Uterus (tissue), 2 donors: ENCODE measurements at regions not wholly inside any gene's neighbourhood (a gene's known extent, or its start where the extent isn't known, plus 50 kb on each side); places are given as distances from the start of the nearest gene placed in this dataset.

Experiments used
- POLR2A ChIP-seq, 2 donors: fragments of 450-650 bp; IDR thresholded peaks; one replicate each; pipeline ENCODE4 v1.6.1; 2016; ENCODE audit warnings: antibody characterized with exemption in 2 of 2, mild to moderate bottlenecking in 1 of 2, moderate library complexity in 1 of 2
- TF ChIP-seq, protein P1 (sequence below), 4 experiments: fragments of 200-600 bp in 2 of 4; fragments of 450-650 bp in 2 of 4; sonication (generic) in 2 of 4; IDR thresholded peaks; one replicate each; pipeline ENCODE4 v1.5.1; 2016 to 2019; ENCODE audit warnings: antibody characterized with exemption in 4 of 4, mild to moderate bottlenecking in 2 of 4, moderate library complexity in 1 of 4

DNA sequence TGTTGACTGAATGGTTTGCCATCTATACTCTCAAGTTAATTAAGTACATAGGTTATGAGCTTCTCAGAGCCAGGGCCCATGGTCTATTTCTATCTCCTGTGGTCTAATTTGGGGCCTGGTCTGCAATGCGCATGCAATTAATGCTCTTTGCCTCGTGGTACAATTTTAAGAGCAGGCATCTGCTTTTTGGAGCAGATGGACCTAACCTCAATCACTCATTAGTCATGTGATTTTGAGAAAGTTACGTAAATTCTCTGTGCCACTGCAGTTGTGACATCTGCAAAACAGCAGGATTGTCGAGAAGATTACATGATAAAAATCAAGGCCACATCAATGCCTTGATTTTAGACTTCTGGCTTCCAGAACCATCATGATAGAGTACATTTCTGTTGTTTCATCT, 543.7 kb upstream of the ADAMTS9 start:
- TF ChIP-seq, protein P1, sequence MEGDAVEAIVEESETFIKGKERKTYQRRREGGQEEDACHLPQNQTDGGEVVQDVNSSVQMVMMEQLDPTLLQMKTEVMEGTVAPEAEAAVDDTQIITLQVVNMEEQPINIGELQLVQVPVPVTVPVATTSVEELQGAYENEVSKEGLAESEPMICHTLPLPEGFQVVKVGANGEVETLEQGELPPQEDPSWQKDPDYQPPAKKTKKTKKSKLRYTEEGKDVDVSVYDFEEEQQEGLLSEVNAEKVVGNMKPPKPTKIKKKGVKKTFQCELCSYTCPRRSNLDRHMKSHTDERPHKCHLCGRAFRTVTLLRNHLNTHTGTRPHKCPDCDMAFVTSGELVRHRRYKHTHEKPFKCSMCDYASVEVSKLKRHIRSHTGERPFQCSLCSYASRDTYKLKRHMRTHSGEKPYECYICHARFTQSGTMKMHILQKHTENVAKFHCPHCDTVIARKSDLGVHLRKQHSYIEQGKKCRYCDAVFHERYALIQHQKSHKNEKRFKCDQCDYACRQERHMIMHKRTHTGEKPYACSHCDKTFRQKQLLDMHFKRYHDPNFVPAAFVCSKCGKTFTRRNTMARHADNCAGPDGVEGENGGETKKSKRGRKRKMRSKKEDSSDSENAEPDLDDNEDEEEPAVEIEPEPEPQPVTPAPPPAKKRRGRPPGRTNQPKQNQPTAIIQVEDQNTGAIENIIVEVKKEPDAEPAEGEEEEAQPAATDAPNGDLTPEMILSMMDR (IDR thresholded peaks at IDR 0.05): no peak
- TF ChIP-seq POLR2A (IDR thresholded peaks at IDR 0.05): no peak
